Mesothelial cell of epicardium (in vitro differentiated cells): ENCODE measurements at regions not wholly inside any gene's neighbourhood (a gene's known extent, or its start where the extent isn't known, plus 50 kb on each side); places are given as distances from the start of the nearest gene placed in this dataset.

Experiments used
- DNase-seq, 2 experiments: peaks; one replicate each; pipeline ENCODE4 v3.0.0; 2021; ENCODE audit warnings: low spot score in 2 of 2; ENCODE audit not compliant: unreplicated experiment in 2 of 2
- H3K27ac Mint-ChIP-seq: 2 replicates; pipeline ENCODE4 v1.8.0; 2021; ENCODE audit warnings: mixed read lengths
- H3K27me3 Mint-ChIP-seq: 2 replicates; pipeline ENCODE4 v1.8.0; 2021; ENCODE audit warnings: low read depth, mixed read lengths
- H3K36me3 Mint-ChIP-seq: 2 replicates; pipeline ENCODE4 v1.8.0; 2021; ENCODE audit warnings: mixed read lengths
- H3K4me1 Mint-ChIP-seq: 2 replicates; pipeline ENCODE4 v1.8.0; 2021; ENCODE audit warnings: mixed read lengths
- H3K4me3 Mint-ChIP-seq: 2 replicates; pipeline ENCODE4 v1.8.0; 2021; ENCODE audit warnings: mild to moderate bottlenecking, moderate library complexity, mixed read lengths
- H3K9me3 Mint-ChIP-seq: 2 replicates; pipeline ENCODE4 v1.8.0; 2021; ENCODE audit warnings: mixed read lengths
- TF ChIP-seq, protein P1 (sequence below): fragments of 200-600 bp; sonication (generic); IDR thresholded peaks from one replicate; pipeline ENCODE4 v1.5.0; 2021; ENCODE audit warnings: antibody characterized with exemption; ENCODE audit not compliant: unreplicated experiment

DNA sequence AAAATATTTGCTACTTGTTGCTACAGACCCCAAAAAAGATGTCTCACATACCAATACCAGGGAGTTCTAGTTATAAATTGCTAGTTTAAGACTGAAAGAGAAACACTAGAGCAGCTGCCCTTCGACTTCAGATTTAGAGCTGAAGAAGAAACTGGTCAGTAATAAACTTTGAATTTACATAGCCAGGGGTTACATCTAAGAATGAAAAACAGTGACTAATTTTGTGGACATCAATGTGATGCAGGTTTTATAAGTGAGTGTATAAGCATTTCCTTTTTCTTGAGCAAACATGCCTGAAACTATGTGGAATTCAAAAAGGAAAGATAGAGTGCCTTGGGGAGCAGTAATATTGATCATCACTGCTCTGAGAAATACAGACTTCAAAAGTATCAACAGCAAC lies 724.9 kb upstream of the MIR17HG start:
- TF ChIP-seq, protein P1, sequence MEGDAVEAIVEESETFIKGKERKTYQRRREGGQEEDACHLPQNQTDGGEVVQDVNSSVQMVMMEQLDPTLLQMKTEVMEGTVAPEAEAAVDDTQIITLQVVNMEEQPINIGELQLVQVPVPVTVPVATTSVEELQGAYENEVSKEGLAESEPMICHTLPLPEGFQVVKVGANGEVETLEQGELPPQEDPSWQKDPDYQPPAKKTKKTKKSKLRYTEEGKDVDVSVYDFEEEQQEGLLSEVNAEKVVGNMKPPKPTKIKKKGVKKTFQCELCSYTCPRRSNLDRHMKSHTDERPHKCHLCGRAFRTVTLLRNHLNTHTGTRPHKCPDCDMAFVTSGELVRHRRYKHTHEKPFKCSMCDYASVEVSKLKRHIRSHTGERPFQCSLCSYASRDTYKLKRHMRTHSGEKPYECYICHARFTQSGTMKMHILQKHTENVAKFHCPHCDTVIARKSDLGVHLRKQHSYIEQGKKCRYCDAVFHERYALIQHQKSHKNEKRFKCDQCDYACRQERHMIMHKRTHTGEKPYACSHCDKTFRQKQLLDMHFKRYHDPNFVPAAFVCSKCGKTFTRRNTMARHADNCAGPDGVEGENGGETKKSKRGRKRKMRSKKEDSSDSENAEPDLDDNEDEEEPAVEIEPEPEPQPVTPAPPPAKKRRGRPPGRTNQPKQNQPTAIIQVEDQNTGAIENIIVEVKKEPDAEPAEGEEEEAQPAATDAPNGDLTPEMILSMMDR, result no peak
- Mint-ChIP-seq H3K27ac (no peak overlapping the region), H3K9me3 (peaks cover 12% of the 10 kb centered on the region), H3K27me3 (no peaks in the 10 kb centered on the region), H3K4me3 (no peak overlapping the region), H3K4me1 (no peaks in the 10 kb centered on the region), H3K36me3 (no peaks in the 10 kb centered on the region)
- no peak for DNase-seq

DNA sequence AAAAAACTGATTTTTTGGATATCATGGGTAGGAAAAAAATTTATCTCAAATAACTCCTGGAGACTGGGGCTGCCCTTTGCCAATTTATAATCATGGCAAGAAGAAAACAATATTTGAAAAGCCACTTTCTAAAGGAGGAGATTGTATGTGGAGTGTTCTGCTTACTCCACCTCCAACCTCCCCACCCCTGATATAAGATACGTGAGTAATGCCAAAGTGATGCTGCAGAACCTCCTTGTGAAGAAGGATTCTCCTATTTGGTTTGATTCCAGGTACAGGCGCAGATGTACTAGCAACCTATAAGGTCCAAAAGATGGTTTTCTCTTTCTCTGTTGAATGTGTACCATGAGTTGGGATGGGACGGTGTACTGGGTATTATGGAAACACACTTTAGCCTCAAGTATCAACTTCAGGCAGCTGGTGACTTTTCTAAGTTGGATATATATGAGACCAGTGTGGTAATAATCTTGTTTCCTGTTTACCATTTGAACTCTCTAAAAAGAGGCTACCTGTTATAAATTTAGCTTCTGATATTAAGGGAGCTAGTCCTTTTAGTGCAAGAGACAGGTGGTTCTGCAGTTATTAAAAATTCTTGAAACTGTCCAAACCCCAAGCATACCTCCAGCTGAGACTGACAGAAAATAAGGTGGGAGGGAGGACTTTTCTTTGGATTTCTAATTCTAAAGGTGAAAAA lies 724.0 kb upstream of the MIR17HG start:
- Mint-ChIP-seq H3K27me3 (no peaks in the 10 kb centered on the region), H3K9me3 (peaks cover 2% of the 10 kb centered on the region), H3K27ac (no peak overlapping the region), H3K36me3 (no peaks in the 10 kb centered on the region), H3K4me1 (no peaks in the 10 kb centered on the region), H3K4me3 (no peak overlapping the region)
- TF ChIP-seq, protein P1, result no peak
- no peak for DNase-seq

DNA sequence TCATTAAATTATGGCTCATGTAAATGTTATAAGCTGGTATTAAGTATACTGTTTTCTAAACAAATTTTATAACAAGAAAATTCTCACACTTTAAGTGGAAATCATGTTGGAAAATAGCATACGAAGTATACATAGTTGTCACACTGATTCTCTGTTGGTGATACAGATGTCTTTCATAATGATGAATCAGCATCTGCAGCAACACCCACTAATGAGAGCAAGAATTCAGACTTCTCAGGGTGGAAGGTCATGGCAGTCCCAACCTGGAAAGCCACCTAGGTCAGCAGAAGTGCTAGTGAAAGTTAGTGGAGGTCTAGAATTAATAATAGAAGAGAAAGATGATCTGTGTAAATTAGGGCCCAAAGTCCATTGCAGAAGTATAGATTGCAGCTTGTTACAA lies 719.7 kb upstream of the MIR17HG start:
- no peak overlapping the region for H3K4me3 Mint-ChIP-seq
- no peaks in the 10 kb centered on the region for H3K27me3 Mint-ChIP-seq

DNA sequence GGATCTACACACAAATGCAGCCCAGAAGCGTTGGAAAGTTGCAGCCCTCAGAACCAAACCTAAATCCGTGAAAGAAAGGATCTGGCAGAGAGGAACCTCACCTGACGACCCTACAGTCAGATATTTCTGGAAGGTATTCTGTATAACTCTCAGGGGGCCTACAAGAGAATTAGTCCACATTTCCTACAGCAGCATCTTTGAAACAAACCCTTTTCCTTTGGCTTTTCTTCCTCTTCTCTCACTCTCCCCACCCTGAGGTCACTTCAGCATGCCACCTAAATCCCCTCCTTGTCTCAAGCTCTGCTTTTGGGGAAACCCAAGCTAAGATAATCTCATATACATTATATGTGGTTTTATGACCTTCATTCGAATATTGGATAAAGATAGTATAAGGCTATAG lies 719.0 kb upstream of the MIR17HG start:
- TF ChIP-seq, protein P1, result no peak
- Mint-ChIP-seq H3K27me3 (no peaks in the 10 kb centered on the region), H3K36me3 (no peaks in the 10 kb centered on the region), H3K4me3 (no peak overlapping the region), H3K27ac (no peak overlapping the region), H3K9me3 (no peaks in the 10 kb centered on the region), H3K4me1 (no peaks in the 10 kb centered on the region)
- no peak for DNase-seq

More for the DNA sequence above, 719.7 kb upstream of the MIR17HG start:
- no peak for DNase-seq
- no peaks in the 10 kb centered on the region for H3K4me1 Mint-ChIP-seq
- H3K36me3 Mint-ChIP-seq, result no peaks in the 10 kb centered on the region
- H3K9me3 Mint-ChIP-seq, result no peaks in the 10 kb centered on the region
- H3K27ac Mint-ChIP-seq, result no peak overlapping the region
- TF ChIP-seq, protein P1, result no peak

DNA sequence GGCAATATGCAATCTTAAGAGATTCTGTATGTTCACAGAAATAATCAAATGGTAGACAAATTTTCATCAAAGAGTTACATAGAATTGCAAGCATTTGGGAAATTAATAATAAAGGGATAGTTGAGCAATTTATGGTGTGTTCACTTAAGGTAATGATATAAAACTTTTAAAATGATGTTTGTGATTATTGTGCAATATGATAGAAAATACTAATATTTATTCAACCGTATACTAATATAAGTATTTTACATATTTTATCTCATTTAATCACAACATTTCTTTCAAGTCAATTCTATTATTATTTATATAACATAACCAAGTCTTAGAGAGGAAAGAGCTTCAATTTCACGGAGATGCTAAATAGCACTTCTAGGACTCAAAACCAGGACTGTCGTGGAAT lies 716.8 kb upstream of the MIR17HG start:
- no peak overlapping the region for H3K27ac Mint-ChIP-seq
- no peak overlapping the region for H3K4me3 Mint-ChIP-seq
- no peaks in the 10 kb centered on the region for H3K27me3 Mint-ChIP-seq

More for the DNA sequence above, 716.8 kb upstream of the MIR17HG start:
- no peaks in the 10 kb centered on the region for H3K36me3 Mint-ChIP-seq
- TF ChIP-seq, protein P1, result no peak
- no peaks in the 10 kb centered on the region for H3K4me1 Mint-ChIP-seq
- H3K9me3 Mint-ChIP-seq, result no peaks in the 10 kb centered on the region
- DNase-seq, result no peak
